ENCODE measurements at regions not wholly inside any gene's neighbourhood (a gene's known extent, or its start where the extent isn't known, plus 50 kb on each side); places are given as distances from the start of the nearest gene placed in this dataset.

GRCh38 chr17:79395066-79395465, 215.8 kb downstream of the RBFOX3 start:
- no peak for TF ChIP-seq CTCF (IDR thresholded peaks at IDR 0.05; ENCODE audit: control insufficient read depth, extremely low read depth, insufficient read depth)
- no peak overlapping the region for H3K4me3 ChIP-seq (ENCODE audit: low read depth, low read length)
- DNase-seq (ENCODE audit: low read depth): no peak

- DNase-seq (ENCODE audit: low read depth): no peak
- no peak overlapping the region for H3K4me3 ChIP-seq (ENCODE audit: low read depth, low read length)
- TF ChIP-seq CTCF (IDR thresholded peaks at IDR 0.05; ENCODE audit: control insufficient read depth, extremely low read depth, insufficient read depth): peak; percentile 99
These were observed 217.3 kb downstream of the RBFOX3 start for GRCh38 chr17:79393358-79394052.

GRCh38 chr17:79392598-79392997, 218.3 kb downstream of the RBFOX3 start:
- TF ChIP-seq CTCF (IDR thresholded peaks at IDR 0.05; ENCODE audit: control insufficient read depth, extremely low read depth, insufficient read depth): no peak
- no peak for DNase-seq (ENCODE audit: low read depth)
- H3K4me3 ChIP-seq (ENCODE audit: low read depth, low read length): no peak overlapping the region

GRCh38 chr17:79391376-79392233, 219.2 kb downstream of the RBFOX3 start:
- H3K4me3 ChIP-seq (ENCODE audit: low read depth, low read length): no peak overlapping the region
- TF ChIP-seq CTCF (IDR thresholded peaks at IDR 0.05; ENCODE audit: control insufficient read depth, extremely low read depth, insufficient read depth): peak; percentile 84
- peak; percentile 31 for DNase-seq (ENCODE audit: low read depth)

- no peak overlapping the region for H3K4me3 ChIP-seq (ENCODE audit: low read depth, low read length)
- no peak for DNase-seq (ENCODE audit: low read depth)
- TF ChIP-seq CTCF (IDR thresholded peaks at IDR 0.05; ENCODE audit: control insufficient read depth, extremely low read depth, insufficient read depth): no peak
These were observed 221.0 kb downstream of the RBFOX3 start for GRCh38 chr17:79389896-79390295.

- peak; percentile 96 for TF ChIP-seq CTCF (IDR thresholded peaks at IDR 0.05; ENCODE audit: control insufficient read depth, extremely low read depth, insufficient read depth)
- H3K4me3 ChIP-seq (ENCODE audit: low read depth, low read length): no peak overlapping the region
- DNase-seq (ENCODE audit: low read depth): no peak
These were observed 222.1 kb downstream of the RBFOX3 start for GRCh38 chr17:79388556-79389295.

All from LNCaP clone FGC (cell line).